ENCODE measurements at regions not wholly inside any gene's neighbourhood (a gene's known extent, or its start where the extent isn't known, plus 50 kb on each side); places are given as distances from the start of the nearest gene placed in this dataset.
"Not testable (repeated sequence)": the region's sequence is repeated elsewhere in the genome, so short reads cannot be mapped to it uniquely, and the experiment has no call there.

- Mint-ChIP-seq H3K27ac (no peak overlapping the region), H3K4me3 (no peak overlapping the region), H3K36me3 (no peaks in the 10 kb centered on the region), H3K27me3 (no peaks in the 10 kb centered on the region), H3K9me3 (no peaks in the 10 kb centered on the region), H3K4me1 (no peaks in the 10 kb centered on the region)
- no peak for ATAC-seq (replicated peaks)
- no peak for DNase-seq
Measured at GRCh38 chr5:87649455-87649854, 236.7 kb upstream of the CCNH start.

DNA sequence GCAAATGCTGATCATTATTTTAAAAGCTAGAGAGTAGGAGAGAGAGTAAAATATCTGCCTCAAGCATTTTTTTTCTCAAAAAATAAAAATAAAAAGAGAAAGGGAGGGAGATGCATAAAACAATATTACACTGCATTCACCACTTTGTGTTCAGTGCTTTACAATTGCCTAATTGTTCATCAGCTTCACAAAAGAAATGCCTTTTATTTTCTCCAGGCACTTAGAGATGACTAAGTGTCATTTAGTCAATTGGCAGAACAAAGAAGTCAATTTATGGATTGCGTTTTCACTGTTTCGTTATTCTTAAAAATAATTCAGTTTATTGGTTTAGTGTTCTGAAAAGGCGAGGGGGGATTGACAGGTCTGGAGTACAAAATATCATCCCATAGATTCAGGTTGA is 232.5 kb upstream of the CCNH start:
- Mint-ChIP-seq H3K4me1 (no peaks in the 10 kb centered on the region), H3K27ac (no peak overlapping the region), H3K4me3 (no peak overlapping the region), H3K27me3 (no peaks in the 10 kb centered on the region), H3K36me3 (no peaks in the 10 kb centered on the region), H3K9me3 (no peaks in the 10 kb centered on the region)
- ATAC-seq (replicated peaks) (no peak), DNase-seq (no peak)

GRCh38 chr5:87640902-87641301 is 228.2 kb upstream of the CCNH start:
- Mint-ChIP-seq H3K9me3 (no peaks in the 10 kb centered on the region), H3K27ac (no peak overlapping the region), H3K4me1 (no peaks in the 10 kb centered on the region), H3K4me3 (no peak overlapping the region), H3K27me3 (no peaks in the 10 kb centered on the region), H3K36me3 (no peaks in the 10 kb centered on the region)
- DNase-seq: no peak
- no peak for ATAC-seq (replicated peaks)

DNA sequence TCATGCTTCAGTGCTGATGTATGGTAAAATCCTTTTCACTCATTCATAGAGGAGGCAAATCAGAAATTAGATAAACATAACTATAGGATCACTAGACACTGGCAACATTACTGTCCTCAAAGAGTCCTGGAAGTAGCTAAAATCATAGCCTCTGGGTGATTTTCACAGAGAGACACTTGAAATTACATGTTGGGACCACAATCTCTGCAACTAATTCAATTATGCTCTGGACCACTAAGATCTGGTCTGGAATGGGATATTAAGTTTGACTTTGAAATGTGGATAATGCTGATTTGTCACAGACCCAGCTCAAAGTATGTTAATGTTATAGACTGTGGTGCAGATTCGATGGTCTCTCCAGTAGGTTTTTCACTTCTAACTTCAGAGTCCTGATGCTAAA is 214.6 kb upstream of the CCNH start:
- ATAC-seq (replicated peaks): no peak

DNA sequence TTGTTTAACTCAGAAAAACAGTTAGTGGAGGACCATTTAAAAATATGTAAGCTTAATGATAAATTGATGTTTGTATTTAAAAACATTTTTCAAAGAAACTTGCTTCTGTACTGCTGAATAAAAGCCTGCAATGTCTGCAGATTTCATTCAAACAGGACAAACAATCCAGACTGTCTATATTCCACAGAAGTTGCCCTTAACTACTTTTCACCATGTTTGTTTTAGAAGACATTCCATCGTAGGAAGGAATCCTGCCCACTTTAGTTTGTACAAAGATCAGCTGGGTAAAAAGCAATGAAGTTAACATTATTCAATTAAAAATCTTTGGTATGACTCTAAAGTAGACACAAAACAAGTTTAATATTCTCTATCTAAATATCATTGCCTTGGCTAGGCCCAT is 195.7 kb upstream of the CCNH start:
- Mint-ChIP-seq H3K4me3 (no peak overlapping the region), H3K4me1 (no peaks in the 10 kb centered on the region), H3K27me3 (no peaks in the 10 kb centered on the region), H3K27ac (no peak overlapping the region), H3K36me3 (no peaks in the 10 kb centered on the region), H3K9me3 (peaks cover 0 to 4% of the 10 kb centered on the region in 2 donors)
- no peak for ATAC-seq (replicated peaks)
- DNase-seq: no peak

More for the DNA sequence above, 214.6 kb upstream of the CCNH start:
- H3K4me1 Mint-ChIP-seq: no peaks in the 10 kb centered on the region
- no peak overlapping the region for H3K4me3 Mint-ChIP-seq
- H3K36me3 Mint-ChIP-seq: no peaks in the 10 kb centered on the region
- peaks cover 0 to 3% of the 10 kb centered on the region in 2 donors for H3K9me3 Mint-ChIP-seq
- no peak for DNase-seq
- H3K27me3 Mint-ChIP-seq: no peaks in the 10 kb centered on the region
- H3K27ac Mint-ChIP-seq: no peak overlapping the region

DNA sequence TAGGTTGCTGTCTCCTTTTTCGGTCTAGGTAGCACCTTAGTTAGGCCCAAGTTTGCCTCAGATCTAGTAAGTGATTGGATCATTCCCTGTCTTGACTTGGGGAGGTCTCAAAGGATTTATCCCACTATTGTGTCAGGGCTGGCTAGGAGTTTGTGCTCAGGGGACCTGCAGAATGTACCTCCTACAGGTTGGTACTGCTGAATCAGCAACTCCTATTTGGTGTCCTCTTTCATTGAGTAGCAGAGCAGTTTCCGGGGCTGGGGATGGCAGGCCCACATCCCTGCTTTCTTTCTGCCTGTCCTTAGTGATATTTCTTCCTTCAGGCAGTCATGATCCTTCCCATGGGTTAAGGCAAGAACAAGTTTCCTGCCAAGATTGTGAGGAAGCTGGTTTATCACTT is 192.9 kb upstream of the CCNH start:
- no peaks in the 10 kb centered on the region for H3K27me3 Mint-ChIP-seq
- peaks cover 4 to 7% of the 10 kb centered on the region in 2 donors for H3K9me3 Mint-ChIP-seq
- H3K4me1 Mint-ChIP-seq: no peaks in the 10 kb centered on the region
- H3K36me3 Mint-ChIP-seq: no peaks in the 10 kb centered on the region
- H3K4me3 Mint-ChIP-seq: no peak overlapping the region
- H3K27ac Mint-ChIP-seq: no peak overlapping the region
- DNase-seq: no peak
- no peak for ATAC-seq (replicated peaks)

DNA sequence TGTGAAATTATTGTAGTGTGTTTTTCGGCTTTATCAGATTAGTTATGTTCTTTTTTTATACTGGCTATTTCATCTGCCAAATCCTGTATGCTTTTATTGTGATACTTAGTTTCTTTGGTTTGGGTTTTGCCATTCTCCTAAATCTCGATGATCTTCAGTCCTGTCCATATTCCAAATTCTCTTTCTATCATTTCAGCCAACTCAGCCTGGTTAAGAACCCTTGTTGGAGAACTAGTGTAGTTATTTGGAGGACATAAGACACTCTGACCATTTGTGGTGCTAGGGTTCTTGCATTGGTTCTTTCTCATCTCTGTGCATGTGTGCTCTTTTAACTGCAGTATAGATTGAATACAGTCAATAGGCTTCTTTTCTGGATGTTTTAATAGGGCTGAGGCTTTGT is 187.0 kb upstream of the CCNH start:
- no peaks in the 10 kb centered on the region for H3K27me3 Mint-ChIP-seq
- H3K4me3 Mint-ChIP-seq: no peak overlapping the region
- H3K9me3 Mint-ChIP-seq: peaks cover 11 to 14% of the 10 kb centered on the region in 2 donors
- ATAC-seq (replicated peaks) (no peak), DNase-seq (no peak)
- no peaks in the 10 kb centered on the region for H3K4me1 Mint-ChIP-seq
- H3K36me3 Mint-ChIP-seq: no peaks in the 10 kb centered on the region
- no peak overlapping the region for H3K27ac Mint-ChIP-seq

- Mint-ChIP-seq H3K4me1 (no peaks in the 10 kb centered on the region), H3K4me3 (no peak overlapping the region), H3K36me3 (no peaks in the 10 kb centered on the region), H3K27ac (no peak overlapping the region), H3K9me3 (peaks cover 11% of the 10 kb centered on the region in 2 donors), H3K27me3 (no peaks in the 10 kb centered on the region)
- no peak for ATAC-seq (replicated peaks)
- no peak for DNase-seq
Measured at GRCh38 chr5:87598460-87598859, 185.7 kb upstream of the CCNH start.

DNA sequence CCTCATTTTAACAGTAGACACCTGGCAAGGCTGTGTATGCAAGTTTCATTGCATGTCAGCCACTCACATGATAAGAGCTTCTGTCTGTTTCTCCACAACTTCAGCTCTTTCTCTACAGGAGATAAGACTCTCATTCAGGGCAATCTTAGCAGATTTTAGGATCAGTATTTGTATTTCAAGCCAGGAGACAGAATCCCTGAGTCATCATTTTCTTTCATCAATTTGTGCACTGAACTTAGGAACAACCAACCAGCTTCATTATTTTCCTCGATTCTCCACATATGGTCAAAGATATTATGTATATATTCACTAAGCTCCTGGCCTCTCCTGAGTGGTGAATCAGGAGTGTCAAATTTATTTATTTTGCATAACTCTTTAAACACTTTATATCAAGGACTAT is 181.8 kb upstream of the CCNH start:
- H3K9me3 Mint-ChIP-seq: peaks cover 8 to 10% of the 10 kb centered on the region in 2 donors
- DNase-seq: no peak
- no peaks in the 10 kb centered on the region for H3K4me1 Mint-ChIP-seq
- H3K27me3 Mint-ChIP-seq: peaks cover 0 to 4% of the 10 kb centered on the region in 2 donors
- no peak overlapping the region for H3K27ac Mint-ChIP-seq
- no peak overlapping the region for H3K4me3 Mint-ChIP-seq
- ATAC-seq (replicated peaks): no peak
- no peaks in the 10 kb centered on the region for H3K36me3 Mint-ChIP-seq

DNA sequence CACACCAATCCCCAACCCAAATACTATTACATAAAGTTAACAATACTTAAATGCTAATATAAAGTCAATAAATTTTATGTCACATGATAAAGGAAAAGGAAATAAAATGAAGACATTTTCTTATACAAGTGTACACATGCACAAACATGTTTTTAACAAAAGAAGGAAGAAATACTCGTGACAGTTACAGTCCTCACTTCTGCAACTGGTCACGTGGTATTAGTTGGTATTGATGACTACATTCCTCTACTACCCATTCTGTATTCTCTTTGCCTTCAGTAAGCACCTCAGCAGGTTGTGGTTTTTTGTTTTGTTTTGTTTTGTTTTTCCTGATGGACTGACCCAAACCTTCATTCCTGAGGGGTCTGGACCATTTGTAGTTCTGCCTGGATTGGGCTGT is 176.9 kb upstream of the CCNH start:
- DNase-seq (no peak), ATAC-seq (replicated peaks) (no peak)
- H3K9me3 Mint-ChIP-seq: peaks cover 2 to 4% of the 10 kb centered on the region in 2 donors
- no peaks in the 10 kb centered on the region for H3K36me3 Mint-ChIP-seq
- H3K27me3 Mint-ChIP-seq: peaks cover 0 to 4% of the 10 kb centered on the region in 2 donors
- H3K4me1 Mint-ChIP-seq: no peaks in the 10 kb centered on the region
- no peak overlapping the region for H3K4me3 Mint-ChIP-seq
- H3K27ac Mint-ChIP-seq: no peak overlapping the region

- no peaks in the 10 kb centered on the region for H3K36me3 Mint-ChIP-seq
- H3K27ac Mint-ChIP-seq: no peak overlapping the region
- no peaks in the 10 kb centered on the region for H3K4me1 Mint-ChIP-seq
- H3K27me3 Mint-ChIP-seq: peaks cover 0 to 4% of the 10 kb centered on the region in 2 donors
- H3K9me3 Mint-ChIP-seq: peaks cover 5 to 8% of the 10 kb centered on the region in 2 donors
- H3K4me3 Mint-ChIP-seq: no peak overlapping the region
- no peak for ATAC-seq (replicated peaks)
- no peak for DNase-seq
Measured at GRCh38 chr5:87588316-87588715, 175.6 kb upstream of the CCNH start.

- not testable (repeated sequence) for H3K4me1 Mint-ChIP-seq; ATAC-seq (replicated peaks); H3K36me3 Mint-ChIP-seq; H3K27me3 Mint-ChIP-seq; DNase-seq; H3K4me3 Mint-ChIP-seq; H3K9me3 Mint-ChIP-seq; H3K27ac Mint-ChIP-seq
Measured at GRCh38 chr5:87583704-87584103, 171.0 kb upstream of the CCNH start.

DNA sequence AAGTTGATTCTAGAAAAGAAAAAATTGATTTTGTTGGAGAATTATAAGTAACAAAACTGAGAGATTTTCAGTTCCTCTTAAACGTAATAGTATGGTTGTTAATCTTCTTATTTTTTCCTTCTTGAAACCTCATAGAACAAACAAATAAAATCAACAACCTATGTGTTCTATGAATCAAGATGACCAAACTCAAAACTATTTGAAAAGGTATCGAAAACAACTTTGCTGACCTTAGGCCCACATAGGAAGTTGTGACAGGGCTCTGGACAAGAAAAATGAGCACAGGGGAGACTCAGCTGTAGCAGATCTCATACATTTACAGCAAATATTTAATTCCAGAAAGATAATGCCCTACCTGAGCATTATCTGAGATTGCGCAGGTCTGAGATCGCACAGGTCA is 169.4 kb upstream of the CCNH start:
- no peaks in the 10 kb centered on the region for H3K36me3 Mint-ChIP-seq
- H3K9me3 Mint-ChIP-seq: peaks cover 7 to 8% of the 10 kb centered on the region in 2 donors
- no peak overlapping the region for H3K4me3 Mint-ChIP-seq
- no peaks in the 10 kb centered on the region for H3K4me1 Mint-ChIP-seq
- no peak for ATAC-seq (replicated peaks)
- no peaks in the 10 kb centered on the region for H3K27me3 Mint-ChIP-seq
- DNase-seq: no peak
- H3K27ac Mint-ChIP-seq: no peak overlapping the region

DNA sequence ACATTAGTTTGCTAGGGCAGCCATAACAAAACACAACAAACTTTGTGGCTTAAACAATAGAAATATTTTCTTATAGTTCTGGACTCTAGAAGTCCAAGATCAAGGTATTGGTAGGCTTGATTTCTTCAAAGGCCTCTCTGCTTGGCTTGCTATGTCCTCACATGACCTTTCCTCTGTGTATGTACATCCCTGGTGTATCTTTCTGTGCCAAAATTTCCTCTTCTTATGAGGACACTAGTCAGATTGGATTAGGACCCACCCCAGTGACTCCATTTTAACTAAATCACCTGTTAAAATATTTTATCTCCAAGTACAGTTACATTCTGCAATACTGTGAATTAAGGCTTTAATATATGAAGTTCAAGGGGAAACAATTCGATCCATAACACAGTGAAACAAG is 168.9 kb upstream of the CCNH start:
- no peaks in the 10 kb centered on the region for H3K27me3 Mint-ChIP-seq
- H3K36me3 Mint-ChIP-seq: no peaks in the 10 kb centered on the region
- H3K4me3 Mint-ChIP-seq: no peak overlapping the region
- H3K4me1 Mint-ChIP-seq: no peaks in the 10 kb centered on the region
- H3K27ac Mint-ChIP-seq: no peak overlapping the region
- no peak for ATAC-seq (replicated peaks)
- H3K9me3 Mint-ChIP-seq: peaks cover 7 to 8% of the 10 kb centered on the region in 2 donors
- DNase-seq: no peak

GRCh38 chr5:87579678-87580077 is 166.9 kb upstream of the CCNH start:
- no peak for ATAC-seq (replicated peaks)
- no peak overlapping the region for H3K27ac Mint-ChIP-seq
- no peaks in the 10 kb centered on the region for H3K36me3 Mint-ChIP-seq
- H3K27me3 Mint-ChIP-seq: no peaks in the 10 kb centered on the region
- no peak overlapping the region for H3K4me3 Mint-ChIP-seq
- H3K4me1 Mint-ChIP-seq: no peaks in the 10 kb centered on the region
- peaks cover 7 to 8% of the 10 kb centered on the region in 2 donors for H3K9me3 Mint-ChIP-seq
- DNase-seq: no peak

- ATAC-seq (replicated peaks): no peak
Measured at GRCh38 chr5:87576867-87577266, 164.1 kb upstream of the CCNH start.

More at GRCh38 chr5:87576867-87577266, 164.1 kb upstream of the CCNH start:
- H3K9me3 Mint-ChIP-seq: peaks cover 0 to 2% of the 10 kb centered on the region in 2 donors
- H3K27me3 Mint-ChIP-seq: no peaks in the 10 kb centered on the region
- no peaks in the 10 kb centered on the region for H3K36me3 Mint-ChIP-seq
- no peak for DNase-seq
- H3K27ac Mint-ChIP-seq: no peak overlapping the region
- no peaks in the 10 kb centered on the region for H3K4me1 Mint-ChIP-seq
- H3K4me3 Mint-ChIP-seq: no peak overlapping the region
